ENCODE measurements at regions not wholly inside any gene's neighbourhood (a gene's known extent, or its start where the extent isn't known, plus 50 kb on each side); places are given as distances from the start of the nearest gene placed in this dataset.

GRCh38 chr5:63293317-63293716 is 668.9 kb downstream of the HTR1A start:
- no peaks in the 10 kb centered on the region for H3K9me3 Mint-ChIP-seq
- TF ChIP-seq, protein P1, sequence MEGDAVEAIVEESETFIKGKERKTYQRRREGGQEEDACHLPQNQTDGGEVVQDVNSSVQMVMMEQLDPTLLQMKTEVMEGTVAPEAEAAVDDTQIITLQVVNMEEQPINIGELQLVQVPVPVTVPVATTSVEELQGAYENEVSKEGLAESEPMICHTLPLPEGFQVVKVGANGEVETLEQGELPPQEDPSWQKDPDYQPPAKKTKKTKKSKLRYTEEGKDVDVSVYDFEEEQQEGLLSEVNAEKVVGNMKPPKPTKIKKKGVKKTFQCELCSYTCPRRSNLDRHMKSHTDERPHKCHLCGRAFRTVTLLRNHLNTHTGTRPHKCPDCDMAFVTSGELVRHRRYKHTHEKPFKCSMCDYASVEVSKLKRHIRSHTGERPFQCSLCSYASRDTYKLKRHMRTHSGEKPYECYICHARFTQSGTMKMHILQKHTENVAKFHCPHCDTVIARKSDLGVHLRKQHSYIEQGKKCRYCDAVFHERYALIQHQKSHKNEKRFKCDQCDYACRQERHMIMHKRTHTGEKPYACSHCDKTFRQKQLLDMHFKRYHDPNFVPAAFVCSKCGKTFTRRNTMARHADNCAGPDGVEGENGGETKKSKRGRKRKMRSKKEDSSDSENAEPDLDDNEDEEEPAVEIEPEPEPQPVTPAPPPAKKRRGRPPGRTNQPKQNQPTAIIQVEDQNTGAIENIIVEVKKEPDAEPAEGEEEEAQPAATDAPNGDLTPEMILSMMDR (conservative IDR thresholded peaks at IDR 0.05): no peak
- no peaks in the 10 kb centered on the region for H3K4me1 Mint-ChIP-seq (ENCODE audit: unreplicated experiment)
- H3K4me3 Mint-ChIP-seq: no peak overlapping the region
- no peaks in the 10 kb centered on the region for H3K36me3 Mint-ChIP-seq
- H3K27ac Mint-ChIP-seq: no peak overlapping the region
- no peaks in the 10 kb centered on the region for H3K27me3 Mint-ChIP-seq
- DNase-seq (ENCODE audit: extremely low spot score, unreplicated experiment): no peak

DNA sequence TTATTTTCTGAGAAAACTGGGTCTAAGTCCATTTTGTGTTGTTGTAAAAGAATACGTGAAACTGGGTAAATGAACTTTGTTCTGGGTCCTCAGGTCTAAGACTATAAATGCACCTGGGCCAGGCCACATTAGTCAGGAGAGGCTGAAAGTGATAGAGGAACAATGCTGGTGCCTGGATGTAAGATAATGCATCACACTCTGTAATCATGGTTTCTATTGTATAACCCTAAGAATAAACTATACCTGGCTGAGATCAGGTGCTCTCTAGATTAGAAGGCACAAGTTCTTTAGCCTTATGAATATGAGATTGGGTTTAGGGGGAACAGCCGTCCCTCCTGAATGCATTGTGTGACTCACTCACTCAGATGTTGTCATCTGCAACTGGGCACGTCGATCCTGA is 675.5 kb downstream of the HTR1A start:
- Mint-ChIP-seq H3K36me3 (no peaks in the 10 kb centered on the region), H3K4me1 (ENCODE audit: unreplicated experiment) (no peaks in the 10 kb centered on the region), H3K27ac (no peak overlapping the region), H3K4me3 (no peak overlapping the region), H3K27me3 (no peaks in the 10 kb centered on the region), H3K9me3 (no peaks in the 10 kb centered on the region)
- TF ChIP-seq, protein P1 (conservative IDR thresholded peaks at IDR 0.05): no peak
- DNase-seq (ENCODE audit: extremely low spot score, unreplicated experiment): no peak

DNA sequence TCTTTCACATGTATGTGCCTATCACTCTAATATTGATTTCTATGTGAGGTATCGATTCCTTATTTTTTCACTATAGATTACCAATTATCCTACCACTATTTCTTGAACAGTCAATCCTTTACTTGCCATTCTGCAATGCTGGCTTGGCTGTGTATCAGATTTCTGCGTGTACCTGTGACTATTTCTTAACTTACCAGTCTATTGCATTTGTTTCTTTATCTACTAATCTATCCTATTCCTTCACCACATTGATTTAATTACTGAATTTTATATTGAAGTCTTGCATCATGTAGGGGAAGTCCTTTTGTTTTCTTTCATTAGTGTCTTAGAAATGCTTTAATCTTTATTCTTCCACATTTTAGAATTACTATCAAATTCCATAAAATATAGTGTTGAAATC is 684.8 kb downstream of the LRRC70 start:
- H3K36me3 Mint-ChIP-seq: no peaks in the 10 kb centered on the region
- TF ChIP-seq, protein P1 (conservative IDR thresholded peaks at IDR 0.05): no peak
- H3K4me3 Mint-ChIP-seq: no peak overlapping the region
- no peaks in the 10 kb centered on the region for H3K9me3 Mint-ChIP-seq
- no peak overlapping the region for H3K27ac Mint-ChIP-seq
- no peaks in the 10 kb centered on the region for H3K4me1 Mint-ChIP-seq (ENCODE audit: unreplicated experiment)
- H3K27me3 Mint-ChIP-seq: no peaks in the 10 kb centered on the region
- no peak for DNase-seq (ENCODE audit: extremely low spot score, unreplicated experiment)

GRCh38 chr5:63262185-63262981 is 683.8 kb downstream of the LRRC70 start:
- H3K9me3 Mint-ChIP-seq: no peaks in the 10 kb centered on the region
- no peak overlapping the region for H3K27ac Mint-ChIP-seq
- TF ChIP-seq, protein P1 (conservative IDR thresholded peaks at IDR 0.05): no peak
- H3K4me1 Mint-ChIP-seq (ENCODE audit: unreplicated experiment): no peaks in the 10 kb centered on the region
- no peak overlapping the region for H3K4me3 Mint-ChIP-seq
- DNase-seq (ENCODE audit: extremely low spot score, unreplicated experiment): no peak
- no peaks in the 10 kb centered on the region for H3K27me3 Mint-ChIP-seq
- no peaks in the 10 kb centered on the region for H3K36me3 Mint-ChIP-seq

GRCh38 chr5:63261695-63262094 is 683.1 kb downstream of the LRRC70 start:
- H3K9me3 Mint-ChIP-seq: no peaks in the 10 kb centered on the region

More at GRCh38 chr5:63261695-63262094, 683.1 kb downstream of the LRRC70 start:
- TF ChIP-seq, protein P1 (conservative IDR thresholded peaks at IDR 0.05): no peak
- H3K27ac Mint-ChIP-seq: no peak overlapping the region
- no peak overlapping the region for H3K4me3 Mint-ChIP-seq
- DNase-seq (ENCODE audit: extremely low spot score, unreplicated experiment): no peak
- H3K27me3 Mint-ChIP-seq: no peaks in the 10 kb centered on the region
- H3K36me3 Mint-ChIP-seq: no peaks in the 10 kb centered on the region
- H3K4me1 Mint-ChIP-seq (ENCODE audit: unreplicated experiment): no peaks in the 10 kb centered on the region

Data from type B pancreatic cell (in vitro differentiated cells).